ENCODE measurements at regions not wholly inside any gene's neighbourhood (a gene's known extent, or its start where the extent isn't known, plus 50 kb on each side); places are given as distances from the start of the nearest gene placed in this dataset.
A peak's percentile ranks its signal among the peaks of the same experiment; 100 is the strongest.

DNA sequence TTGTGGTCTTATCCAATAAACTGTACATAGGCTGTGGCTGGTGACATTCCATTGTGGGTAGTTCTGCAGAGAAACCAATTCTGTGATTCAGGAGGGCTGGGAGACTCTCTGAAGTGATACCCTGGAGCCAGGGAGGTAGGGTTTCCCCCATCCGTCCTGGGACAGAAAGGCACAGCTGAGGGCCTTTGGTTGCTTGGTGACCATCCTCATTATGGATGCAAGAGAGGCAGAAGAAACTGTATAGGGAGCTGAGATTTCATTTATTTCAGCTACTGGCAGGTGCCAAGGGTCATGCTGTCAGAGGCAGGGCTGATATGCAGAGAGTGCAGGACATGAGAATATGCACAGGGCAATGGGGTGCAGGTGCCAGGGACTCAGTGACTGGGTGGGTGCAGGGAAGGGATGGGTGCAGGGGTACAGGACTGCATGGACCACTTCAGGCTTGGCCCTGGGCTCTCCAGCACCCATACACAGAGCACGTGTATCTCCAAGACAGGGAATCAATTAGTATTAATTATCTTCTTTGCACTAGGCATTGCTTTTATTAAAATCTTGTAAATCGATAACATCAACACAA, 236.5 kb downstream of the ICE1 start:
- Histone ChIP-seq H3K27ac (no peak overlapping the region), H3K36me3 (no peaks in the 10 kb centered on the region), H3K4me1 (no peaks in the 10 kb centered on the region), H3K27me3 (peaks cover 0 to 8% (median 2%) of the 10 kb centered on the region in 4 donors), H3K4me3 (no peak overlapping the region), H3K9me3 (no peaks in the 10 kb centered on the region)
- no peak for FAIRE-seq
- no peak for ATAC-seq
- intact Hi-C loops (cut with DNase I): no loop called here
- TF ChIP-seq, protein P1, sequence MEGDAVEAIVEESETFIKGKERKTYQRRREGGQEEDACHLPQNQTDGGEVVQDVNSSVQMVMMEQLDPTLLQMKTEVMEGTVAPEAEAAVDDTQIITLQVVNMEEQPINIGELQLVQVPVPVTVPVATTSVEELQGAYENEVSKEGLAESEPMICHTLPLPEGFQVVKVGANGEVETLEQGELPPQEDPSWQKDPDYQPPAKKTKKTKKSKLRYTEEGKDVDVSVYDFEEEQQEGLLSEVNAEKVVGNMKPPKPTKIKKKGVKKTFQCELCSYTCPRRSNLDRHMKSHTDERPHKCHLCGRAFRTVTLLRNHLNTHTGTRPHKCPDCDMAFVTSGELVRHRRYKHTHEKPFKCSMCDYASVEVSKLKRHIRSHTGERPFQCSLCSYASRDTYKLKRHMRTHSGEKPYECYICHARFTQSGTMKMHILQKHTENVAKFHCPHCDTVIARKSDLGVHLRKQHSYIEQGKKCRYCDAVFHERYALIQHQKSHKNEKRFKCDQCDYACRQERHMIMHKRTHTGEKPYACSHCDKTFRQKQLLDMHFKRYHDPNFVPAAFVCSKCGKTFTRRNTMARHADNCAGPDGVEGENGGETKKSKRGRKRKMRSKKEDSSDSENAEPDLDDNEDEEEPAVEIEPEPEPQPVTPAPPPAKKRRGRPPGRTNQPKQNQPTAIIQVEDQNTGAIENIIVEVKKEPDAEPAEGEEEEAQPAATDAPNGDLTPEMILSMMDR (IDR thresholded peaks at IDR 0.05): no peak
- no peak for DNase-seq
- 30 to 53% methylated on average over 3 of the region's 3 CpGs for WGBS, 2 donors

DNA sequence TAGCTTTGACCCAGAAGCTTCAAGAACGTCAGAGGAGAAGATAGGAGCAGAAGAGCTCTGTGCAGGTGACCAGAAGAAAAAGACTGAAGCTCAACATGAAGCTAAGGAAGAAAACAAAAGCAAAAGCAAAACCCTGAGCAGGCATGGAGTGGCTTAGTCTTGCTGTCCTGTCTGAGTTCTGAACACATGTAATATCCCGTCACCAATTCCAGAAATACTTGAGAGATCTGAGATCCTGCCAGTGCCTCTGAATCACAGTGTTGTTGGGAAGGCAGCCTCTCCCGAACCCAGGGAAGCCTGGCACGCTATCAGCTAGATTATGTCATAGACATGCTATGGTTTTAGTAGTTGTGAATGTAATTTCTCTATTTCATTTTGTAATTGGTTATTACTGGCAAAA, 235.7 kb downstream of the ICE1 start:
- H3K9me3 ChIP-seq: no peaks in the 10 kb centered on the region
- peaks cover 0 to 8% (median 0%) of the 10 kb centered on the region in 4 donors for H3K27me3 ChIP-seq
- no peaks in the 10 kb centered on the region for H3K36me3 ChIP-seq
- DNase-seq (no peak), FAIRE-seq (peak; percentile 67), ATAC-seq (peak in 3 of 4 donors; percentile 26 to 74 (median 47))
- 36 to 38% methylated on average over 4 of the region's 4 CpGs for WGBS, 2 donors
- intact Hi-C loops (cut with DNase I): no loop called here
- no peaks in the 10 kb centered on the region for H3K4me1 ChIP-seq
- H3K4me3 ChIP-seq: no peak overlapping the region
- H3K27ac ChIP-seq: no peak overlapping the region
- TF ChIP-seq, protein P1 (IDR thresholded peaks at IDR 0.05): no peak

DNA sequence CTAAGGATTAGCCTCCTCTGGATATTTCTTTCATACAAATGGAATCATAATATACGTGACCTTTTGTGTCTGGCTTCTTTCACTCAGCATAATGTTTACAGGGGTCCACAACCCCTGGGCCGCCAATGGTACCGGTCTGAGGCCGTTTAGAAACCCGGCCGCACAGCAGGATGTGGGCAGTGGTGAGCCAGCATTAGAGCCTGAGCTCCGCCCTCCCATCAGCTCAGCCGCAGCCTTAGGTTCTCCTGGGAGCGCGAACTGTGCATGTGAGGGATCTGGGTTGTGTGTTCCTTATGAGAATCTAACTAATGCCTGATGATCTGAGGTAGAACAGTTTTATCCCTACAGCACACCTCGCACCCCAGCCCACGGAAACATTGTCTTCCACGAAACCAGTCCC, 229.7 kb downstream of the ICE1 start:
- H3K4me3 ChIP-seq: no peak overlapping the region
- intact Hi-C loops (cut with DNase I): no loop called here
- WGBS, 2 donors: 78 to 88% methylated on average over 13 of the region's 13 CpGs
- no peak overlapping the region for H3K27ac ChIP-seq
- no peak for DNase-seq
- ATAC-seq: no peak
- H3K9me3 ChIP-seq: no peaks in the 10 kb centered on the region
- H3K4me1 ChIP-seq: no peaks in the 10 kb centered on the region
- H3K27me3 ChIP-seq: peaks cover 0 to 8% (median 0%) of the 10 kb centered on the region in 4 donors
- no peaks in the 10 kb centered on the region for H3K36me3 ChIP-seq
- FAIRE-seq: no peak
- TF ChIP-seq, protein P1 (IDR thresholded peaks at IDR 0.05): no peak

DNA sequence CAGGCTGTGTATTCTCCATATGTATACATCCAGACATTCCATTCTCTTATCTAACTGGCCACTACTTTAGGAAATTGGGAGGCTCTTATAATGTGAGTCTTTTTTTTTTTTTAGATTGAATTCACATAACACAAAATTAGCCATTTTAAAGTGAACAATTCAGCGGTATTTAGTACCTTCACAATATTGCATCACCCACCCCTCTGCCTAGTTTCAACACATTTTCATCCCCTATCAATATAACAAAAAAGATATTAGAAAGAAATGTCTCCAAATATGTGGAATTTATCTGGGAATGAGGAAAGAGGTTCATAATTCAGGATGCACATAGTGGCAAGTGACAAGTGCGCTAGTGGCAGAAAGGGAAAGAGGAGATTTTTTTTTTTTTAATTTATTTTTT, 228.5 kb downstream of the ICE1 start:
- H3K9me3 ChIP-seq: no peaks in the 10 kb centered on the region
- no peak overlapping the region for H3K4me3 ChIP-seq
- no peaks in the 10 kb centered on the region for H3K4me1 ChIP-seq
- FAIRE-seq: no peak
- intact Hi-C loops (cut with DNase I): no loop called here
- no peak overlapping the region for H3K27ac ChIP-seq
- H3K36me3 ChIP-seq: no peaks in the 10 kb centered on the region
- TF ChIP-seq, protein P1 (IDR thresholded peaks at IDR 0.05): no peak
- no peak for ATAC-seq
- WGBS, 2 donors: 91 to 93% methylated on average over 2 of the region's 2 CpGs
- H3K27me3 ChIP-seq: peaks cover 0 to 8% (median 0%) of the 10 kb centered on the region in 4 donors
- DNase-seq: no peak

DNA sequence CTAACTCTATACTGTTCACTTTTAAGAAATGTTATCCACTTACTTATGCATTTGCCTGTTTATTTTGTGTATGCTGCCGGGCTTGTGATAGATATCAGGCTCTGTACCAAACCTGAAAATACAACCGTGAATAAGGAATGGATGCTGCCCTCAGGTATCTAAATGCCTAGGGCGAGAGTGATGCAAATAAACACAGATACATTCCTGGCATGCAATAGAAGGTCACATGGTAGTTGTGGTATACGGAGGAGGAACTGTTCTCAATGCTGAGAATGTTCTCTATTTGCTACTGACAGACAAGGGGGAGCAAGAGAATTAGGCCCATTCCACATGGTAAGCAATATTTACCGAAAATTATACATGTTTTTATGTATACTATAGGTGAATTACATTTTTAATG, 227.8 kb downstream of the ICE1 start:
- no peak overlapping the region for H3K27ac ChIP-seq
- H3K4me1 ChIP-seq: no peaks in the 10 kb centered on the region
- TF ChIP-seq, protein P1 (IDR thresholded peaks at IDR 0.05): no peak
- H3K27me3 ChIP-seq: peaks cover 0 to 3% (median 0%) of the 10 kb centered on the region in 4 donors
- no peaks in the 10 kb centered on the region for H3K36me3 ChIP-seq
- H3K4me3 ChIP-seq: no peak overlapping the region
- FAIRE-seq (no peak), ATAC-seq (no peak), DNase-seq (no peak)
- WGBS, 2 donors: 33 to 40% methylated on average over 5 of the region's 5 CpGs
- intact Hi-C loops (cut with DNase I): no loop called here
- no peaks in the 10 kb centered on the region for H3K9me3 ChIP-seq
